ENCODE measurements at regions not wholly inside any gene's neighbourhood (a gene's known extent, or its start where the extent isn't known, plus 50 kb on each side); places are given as distances from the start of the nearest gene placed in this dataset.
"Not testable (repeated sequence)": the region's sequence is repeated elsewhere in the genome, so short reads cannot be mapped to it uniquely, and the experiment has no call there.

GRCh38 chr12:95358111-95359083 is 115.6 kb upstream of the METAP2 start:
- intact Hi-C loops (cut with DNase I, micrococcal nuclease): no loop called here

GRCh38 chr12:95365912-95366311 is 108.0 kb upstream of the METAP2 start:
- DNase-seq (no peak), ATAC-seq (no peak)
- POLR2A ChIA-PET: no interaction called here
- Mint-ChIP-seq H3K36me3 (ENCODE audit: low read depth) (no peaks in the 10 kb centered on the region), H3K4me1 (no peaks in the 10 kb centered on the region), H3K27me3 (peaks cover 3% of the 10 kb centered on the region), H3K4me3 (no peak overlapping the region), H3K27ac (no peak overlapping the region), H3K9me3 (ENCODE audit: low read depth) (no peaks in the 10 kb centered on the region)
- intact Hi-C loops (cut with DNase I, micrococcal nuclease): no loop called here
- CTCF ChIA-PET: no interaction called here

More at GRCh38 chr12:95358111-95359083, 115.6 kb upstream of the METAP2 start:
- CTCF ChIA-PET: interaction anchor here (1.2 kb wide), 1 partner anchor 176 kb away, joined by 3 read pairs; no protein-coding TSS in a partner anchor
- no peaks in the 10 kb centered on the region for H3K4me1 Mint-ChIP-seq
- no peaks in the 10 kb centered on the region for H3K9me3 Mint-ChIP-seq (ENCODE audit: low read depth)
- no peaks in the 10 kb centered on the region for H3K36me3 Mint-ChIP-seq (ENCODE audit: low read depth)
- H3K4me3 Mint-ChIP-seq: no peak overlapping the region
- peaks cover 1% of the 10 kb centered on the region for H3K27me3 Mint-ChIP-seq
- ATAC-seq: no peak
- POLR2A ChIA-PET: no interaction called here
- DNase-seq: no peak
- H3K27ac Mint-ChIP-seq: no peak overlapping the region

GRCh38 chr12:95368931-95369330 is 105.0 kb upstream of the METAP2 start:
- DNase-seq (no peak), ATAC-seq (no peak)
- intact Hi-C loops (cut with DNase I, micrococcal nuclease): no loop called here
- H3K4me3 Mint-ChIP-seq: no peak overlapping the region
- ChIA-PET CTCF (no interaction called here), POLR2A (no interaction called here)
- peaks cover 3% of the 10 kb centered on the region for H3K27me3 Mint-ChIP-seq
- H3K36me3 Mint-ChIP-seq (ENCODE audit: low read depth): no peaks in the 10 kb centered on the region
- H3K9me3 Mint-ChIP-seq (ENCODE audit: low read depth): no peaks in the 10 kb centered on the region
- no peak overlapping the region for H3K27ac Mint-ChIP-seq
- no peaks in the 10 kb centered on the region for H3K4me1 Mint-ChIP-seq

- H3K4me1 Mint-ChIP-seq: no peaks in the 10 kb centered on the region
- ATAC-seq: no peak
- H3K4me3 Mint-ChIP-seq: no peak overlapping the region
- no peaks in the 10 kb centered on the region for H3K36me3 Mint-ChIP-seq (ENCODE audit: low read depth)
- POLR2A ChIA-PET: no interaction called here
- H3K27ac Mint-ChIP-seq: no peak overlapping the region
- intact Hi-C loops (cut with DNase I, micrococcal nuclease): no loop called here
- H3K27me3 Mint-ChIP-seq: peaks cover 3% of the 10 kb centered on the region
- DNase-seq: no peak
- CTCF ChIA-PET: no interaction called here
- no peaks in the 10 kb centered on the region for H3K9me3 Mint-ChIP-seq (ENCODE audit: low read depth)
Measured at GRCh38 chr12:95371571-95371970, 102.4 kb upstream of the METAP2 start.

GRCh38 chr12:95379481-95379880 is 94.5 kb upstream of the METAP2 start:
- H3K36me3 Mint-ChIP-seq (ENCODE audit: low read depth); H3K27ac Mint-ChIP-seq; DNase-seq; ATAC-seq; CTCF ChIA-PET; POLR2A ChIA-PET; H3K4me3 Mint-ChIP-seq; H3K27me3 Mint-ChIP-seq; H3K9me3 Mint-ChIP-seq (ENCODE audit: low read depth); H3K4me1 Mint-ChIP-seq; intact Hi-C loops (cut with DNase I, micrococcal nuclease): not testable (repeated sequence)

GRCh38 chr12:95380334-95380733 is 93.6 kb upstream of the METAP2 start:
- H3K27ac Mint-ChIP-seq; H3K4me1 Mint-ChIP-seq; H3K36me3 Mint-ChIP-seq (ENCODE audit: low read depth); CTCF ChIA-PET; ATAC-seq; DNase-seq; intact Hi-C loops (cut with DNase I, micrococcal nuclease); H3K9me3 Mint-ChIP-seq (ENCODE audit: low read depth); H3K27me3 Mint-ChIP-seq; POLR2A ChIA-PET; H3K4me3 Mint-ChIP-seq: not testable (repeated sequence)

- ChIA-PET CTCF (no interaction called here), POLR2A (no interaction called here)
- H3K27me3 Mint-ChIP-seq: peaks cover 2% of the 10 kb centered on the region
Measured at GRCh38 chr12:95380997-95381786, 92.8 kb upstream of the METAP2 start.

GRCh38 chr12:95383920-95384319 is 90.0 kb upstream of the METAP2 start:
- DNase-seq; POLR2A ChIA-PET; H3K27me3 Mint-ChIP-seq; H3K27ac Mint-ChIP-seq; intact Hi-C loops (cut with DNase I, micrococcal nuclease); H3K4me1 Mint-ChIP-seq; H3K9me3 Mint-ChIP-seq (ENCODE audit: low read depth); ATAC-seq; H3K36me3 Mint-ChIP-seq (ENCODE audit: low read depth); H3K4me3 Mint-ChIP-seq: not testable (repeated sequence)
- CTCF ChIA-PET: interaction anchor here (0.6 kb wide), 1 partner anchor 64 kb away, joined by 3 read pairs; no protein-coding TSS in a partner anchor

More at GRCh38 chr12:95380997-95381786, 92.8 kb upstream of the METAP2 start:
- Mint-ChIP-seq H3K4me3 (no peak overlapping the region), H3K9me3 (ENCODE audit: low read depth) (no peaks in the 10 kb centered on the region), H3K27ac (no peak overlapping the region), H3K36me3 (ENCODE audit: low read depth) (no peaks in the 10 kb centered on the region), H3K4me1 (no peaks in the 10 kb centered on the region)
- intact Hi-C loops (cut with DNase I, micrococcal nuclease): no loop called here
- ATAC-seq (no peak), DNase-seq (no peak)

- H3K36me3 Mint-ChIP-seq (ENCODE audit: low read depth): no peaks in the 10 kb centered on the region
- CTCF ChIA-PET: no interaction called here
- H3K4me1 Mint-ChIP-seq: no peaks in the 10 kb centered on the region
- DNase-seq (no peak), ATAC-seq (no peak)
- peaks cover 2% of the 10 kb centered on the region for H3K27me3 Mint-ChIP-seq
- intact Hi-C loops (cut with DNase I, micrococcal nuclease): no loop called here
- POLR2A ChIA-PET: no interaction called here
- H3K27ac Mint-ChIP-seq: no peak overlapping the region
- no peak overlapping the region for H3K4me3 Mint-ChIP-seq
- no peaks in the 10 kb centered on the region for H3K9me3 Mint-ChIP-seq (ENCODE audit: low read depth)
Measured at GRCh38 chr12:95384785-95385184, 89.2 kb upstream of the METAP2 start.

- CTCF ChIA-PET: no interaction called here
- Mint-ChIP-seq H3K27me3 (peaks cover 2% of the 10 kb centered on the region), H3K9me3 (ENCODE audit: low read depth) (no peaks in the 10 kb centered on the region), H3K36me3 (ENCODE audit: low read depth) (no peaks in the 10 kb centered on the region), H3K27ac (no peak overlapping the region), H3K4me1 (no peaks in the 10 kb centered on the region), H3K4me3 (no peak overlapping the region)
- no peak for ATAC-seq
- intact Hi-C loops (cut with DNase I, micrococcal nuclease): no loop called here
- no peak for DNase-seq
- POLR2A ChIA-PET: no interaction called here
Measured at GRCh38 chr12:95385246-95386035, 88.5 kb upstream of the METAP2 start.

- H3K27me3 Mint-ChIP-seq: no peaks in the 10 kb centered on the region
- intact Hi-C loops (cut with DNase I, micrococcal nuclease): no loop called here
- H3K36me3 Mint-ChIP-seq (ENCODE audit: low read depth): no peaks in the 10 kb centered on the region
- no peak overlapping the region for H3K27ac Mint-ChIP-seq
- no peak overlapping the region for H3K4me3 Mint-ChIP-seq
- ChIA-PET POLR2A (no interaction called here), CTCF (no interaction called here)
- H3K9me3 Mint-ChIP-seq (ENCODE audit: low read depth): no peaks in the 10 kb centered on the region
- H3K4me1 Mint-ChIP-seq: no peaks in the 10 kb centered on the region
- ATAC-seq: no peak
- DNase-seq: no peak
Measured at GRCh38 chr12:95386051-95386450, 87.9 kb upstream of the METAP2 start.

Data from activated CD4-positive, alpha-beta T cell treated with anti-CD3 and anti-CD28 coated beads for 36 hours (primary cell).